ENCODE measurements at regions not wholly inside any gene's neighbourhood (a gene's known extent, or its start where the extent isn't known, plus 50 kb on each side); places are given as distances from the start of the nearest gene placed in this dataset.

DNA sequence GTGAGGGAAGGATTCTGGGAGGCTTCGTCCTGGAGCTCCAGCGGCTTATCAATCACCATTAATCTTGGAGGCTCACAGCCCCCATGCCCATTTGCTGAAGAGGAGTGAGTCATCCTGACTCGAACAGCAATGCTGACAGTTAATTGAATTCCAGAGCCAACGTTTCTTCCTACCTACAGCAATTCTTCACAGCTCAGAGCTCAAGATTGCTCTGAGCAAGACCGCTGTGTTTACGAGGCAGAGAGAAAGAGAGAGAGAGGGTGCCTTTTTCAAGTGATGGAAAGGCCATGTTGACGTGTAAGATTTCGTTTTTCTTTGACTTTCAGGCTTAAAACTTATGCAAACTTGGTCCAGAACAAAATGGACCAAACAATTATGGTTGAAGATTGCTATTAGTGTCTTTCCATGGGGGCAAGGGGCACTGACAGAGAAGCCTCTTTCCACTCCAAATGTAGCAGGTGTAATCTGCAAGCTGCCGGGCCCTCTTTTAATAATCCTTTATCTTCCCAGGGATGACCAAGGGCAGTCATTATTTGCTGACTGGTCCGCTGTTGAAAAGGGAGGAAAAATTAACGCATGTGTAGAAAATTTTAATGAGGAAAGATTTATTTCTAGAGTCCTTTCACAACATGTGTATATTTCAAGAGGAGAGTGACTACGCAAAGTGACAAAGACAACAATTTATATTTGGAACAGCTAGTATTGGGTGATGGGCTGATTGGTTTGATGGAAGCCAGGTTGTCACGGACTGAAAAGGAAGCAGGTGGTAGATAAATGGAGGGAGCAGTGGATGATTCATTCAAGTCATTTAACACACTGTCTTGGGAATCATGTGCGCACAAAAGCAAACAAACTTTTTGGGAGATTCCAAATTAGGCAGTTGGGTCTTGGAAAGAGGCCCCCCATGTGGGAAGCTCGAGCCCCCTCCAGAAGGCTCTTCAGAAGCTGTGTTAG is 136.1 kb upstream of the IRF2BP2 start:
- Mint-ChIP-seq H3K27me3 (ENCODE audit: insufficient read depth, unreplicated experiment) (no peaks in the 10 kb centered on the region), H3K36me3 (ENCODE audit: insufficient read depth, unreplicated experiment) (no peaks in the 10 kb centered on the region), H3K27ac (ENCODE audit: low read depth, unreplicated experiment) (no peak overlapping the region), H3K4me1 (ENCODE audit: insufficient read depth, unreplicated experiment) (peaks cover 11% of the 10 kb centered on the region), H3K4me3 (ENCODE audit: unreplicated experiment) (no peak overlapping the region), H3K9me3 (ENCODE audit: unreplicated experiment) (no peaks in the 10 kb centered on the region)
- ChIA-PET POLR2A (interaction anchor here (0.7 to 1.9 kb wide), 6 partner anchors 9 to 134 kb away, joined by 3 to 10 read pairs (median 4); no protein-coding TSS in a partner anchor), CTCF (interaction anchor here (0.5 to 1.5 kb wide), 7 partner anchors 29 to 338 kb away, joined by 3 to 5 read pairs (median 3); no protein-coding TSS in a partner anchor)
- intact Hi-C loops (cut with micrococcal nuclease) = no loop called here
- DNase-seq (ENCODE audit: unreplicated experiment) = no peak
- TF ChIP-seq, protein P1, sequence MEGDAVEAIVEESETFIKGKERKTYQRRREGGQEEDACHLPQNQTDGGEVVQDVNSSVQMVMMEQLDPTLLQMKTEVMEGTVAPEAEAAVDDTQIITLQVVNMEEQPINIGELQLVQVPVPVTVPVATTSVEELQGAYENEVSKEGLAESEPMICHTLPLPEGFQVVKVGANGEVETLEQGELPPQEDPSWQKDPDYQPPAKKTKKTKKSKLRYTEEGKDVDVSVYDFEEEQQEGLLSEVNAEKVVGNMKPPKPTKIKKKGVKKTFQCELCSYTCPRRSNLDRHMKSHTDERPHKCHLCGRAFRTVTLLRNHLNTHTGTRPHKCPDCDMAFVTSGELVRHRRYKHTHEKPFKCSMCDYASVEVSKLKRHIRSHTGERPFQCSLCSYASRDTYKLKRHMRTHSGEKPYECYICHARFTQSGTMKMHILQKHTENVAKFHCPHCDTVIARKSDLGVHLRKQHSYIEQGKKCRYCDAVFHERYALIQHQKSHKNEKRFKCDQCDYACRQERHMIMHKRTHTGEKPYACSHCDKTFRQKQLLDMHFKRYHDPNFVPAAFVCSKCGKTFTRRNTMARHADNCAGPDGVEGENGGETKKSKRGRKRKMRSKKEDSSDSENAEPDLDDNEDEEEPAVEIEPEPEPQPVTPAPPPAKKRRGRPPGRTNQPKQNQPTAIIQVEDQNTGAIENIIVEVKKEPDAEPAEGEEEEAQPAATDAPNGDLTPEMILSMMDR (IDR thresholded peaks at IDR 0.05; ENCODE audit: unreplicated experiment) = no peak
- BruUV-seq (replicated peaks) = no TSS peak

DNA sequence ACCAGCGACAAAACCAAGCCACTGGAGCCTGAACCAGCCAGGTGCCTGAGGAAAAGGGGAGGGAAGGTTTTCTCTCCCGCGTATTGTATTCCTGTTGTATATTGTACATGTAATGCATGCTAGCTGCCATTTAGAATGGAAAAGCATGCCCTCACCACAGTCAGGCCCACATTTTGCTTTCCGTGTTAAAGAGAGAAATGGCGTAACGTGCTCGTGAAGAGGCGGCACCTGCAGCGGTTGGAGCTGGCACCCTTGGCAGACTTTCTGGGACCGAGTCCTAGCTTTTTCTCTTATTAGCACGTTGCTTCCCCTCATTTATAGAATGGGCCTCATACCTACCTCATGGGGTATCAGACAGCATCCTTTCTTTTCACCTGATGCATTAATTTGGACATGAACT is 135.3 kb upstream of the IRF2BP2 start:
- BruUV-seq (replicated peaks) = no TSS peak
- TF ChIP-seq, protein P1 (IDR thresholded peaks at IDR 0.05; ENCODE audit: unreplicated experiment) = no peak
- Mint-ChIP-seq H3K36me3 (ENCODE audit: insufficient read depth, unreplicated experiment) (no peaks in the 10 kb centered on the region), H3K27me3 (ENCODE audit: insufficient read depth, unreplicated experiment) (no peaks in the 10 kb centered on the region), H3K9me3 (ENCODE audit: unreplicated experiment) (no peaks in the 10 kb centered on the region), H3K4me3 (ENCODE audit: unreplicated experiment) (no peak overlapping the region), H3K4me1 (ENCODE audit: insufficient read depth, unreplicated experiment) (peaks cover 11% of the 10 kb centered on the region), H3K27ac (ENCODE audit: low read depth, unreplicated experiment) (no peak overlapping the region)
- ChIA-PET POLR2A (interaction anchor here (0.7 to 1.9 kb wide), 5 partner anchors 10 to 133 kb away, joined by 3 to 10 read pairs (median 4); no protein-coding TSS in a partner anchor), CTCF (interaction anchor here (0.7 to 1.5 kb wide), 2 partner anchors 258 to 315 kb away, joined by 3 read pairs; no protein-coding TSS in a partner anchor)
- DNase-seq (ENCODE audit: unreplicated experiment) = no peak
- intact Hi-C loops (cut with micrococcal nuclease) = no loop called here

DNA sequence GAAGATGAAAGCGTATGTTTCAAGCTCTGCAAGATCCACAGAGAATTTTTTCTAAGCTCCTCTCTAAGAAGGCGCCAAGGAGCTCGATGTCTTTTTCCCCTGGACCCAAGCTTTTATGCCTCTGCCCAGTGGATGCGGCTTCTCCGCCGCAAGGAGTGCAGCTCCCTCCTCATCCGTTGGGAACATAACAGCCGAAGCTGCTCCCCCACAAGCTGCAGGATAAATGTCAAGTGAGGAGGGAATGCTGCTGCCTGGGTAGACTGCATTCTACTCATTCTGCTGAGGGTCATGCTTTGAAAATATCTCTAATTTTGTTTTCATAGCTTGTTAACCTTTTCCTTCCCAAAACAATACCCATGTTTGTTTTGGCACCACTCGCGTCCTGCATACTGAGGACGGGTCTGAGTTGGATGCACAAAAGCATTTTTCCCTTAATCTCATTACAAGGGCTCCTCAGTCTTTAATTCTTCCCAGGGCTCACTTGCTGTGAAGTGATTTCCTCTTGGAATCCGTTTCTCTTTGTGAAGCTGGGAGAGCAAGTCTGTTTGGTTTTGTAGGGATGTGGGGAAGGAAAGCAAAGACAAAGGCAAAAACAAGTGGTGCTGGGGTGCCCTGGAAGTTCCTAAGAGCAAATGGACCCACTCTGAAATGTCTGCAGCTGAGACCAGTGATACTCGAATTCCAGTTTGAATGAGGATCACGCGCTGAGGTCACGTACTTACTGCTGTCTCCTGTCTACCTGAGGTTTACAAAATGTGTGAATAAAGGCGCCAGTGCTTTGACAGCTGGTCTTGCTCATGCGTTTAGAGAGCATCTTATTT is 134.0 kb upstream of the IRF2BP2 start:
- DNase-seq (ENCODE audit: unreplicated experiment) = no peak
- no TSS peak for BruUV-seq (replicated peaks)
- Mint-ChIP-seq H3K27ac (ENCODE audit: low read depth, unreplicated experiment) (no peak overlapping the region), H3K9me3 (ENCODE audit: unreplicated experiment) (no peaks in the 10 kb centered on the region), H3K36me3 (ENCODE audit: insufficient read depth, unreplicated experiment) (no peaks in the 10 kb centered on the region), H3K4me1 (ENCODE audit: insufficient read depth, unreplicated experiment) (peaks cover 11% of the 10 kb centered on the region), H3K27me3 (ENCODE audit: insufficient read depth, unreplicated experiment) (no peaks in the 10 kb centered on the region), H3K4me3 (ENCODE audit: unreplicated experiment) (no peak overlapping the region)
- ChIA-PET CTCF (interaction anchor here (0.6 to 1.4 kb wide), 5 partner anchors 132 to 595 kb away, joined by 3 to 4 read pairs (median 3); no protein-coding TSS in a partner anchor), POLR2A (interaction anchor here (0.5 to 1.5 kb wide), 10 partner anchors 8 to 133 kb away, joined by 3 to 8 read pairs (median 3); no protein-coding TSS in a partner anchor)
- intact Hi-C loops (cut with micrococcal nuclease) = no loop called here
- TF ChIP-seq, protein P1 (IDR thresholded peaks at IDR 0.05; ENCODE audit: unreplicated experiment) = no peak
